Sigmoid colon (tissue), 6 donors: ENCODE measurements at regions not wholly inside any gene's neighbourhood (a gene's known extent, or its start where the extent isn't known, plus 50 kb on each side); places are given as distances from the start of the nearest gene placed in this dataset.

Source experiments
- DNase-seq: peaks from one replicate; pipeline ENCODE4 v3.0.0-alpha.2; 2019
- H3K27ac ChIP-seq, 4 donors: fragments of 200-600 bp; sonication (generic); one replicate each; pipeline ENCODE4 v1.5.1; 2016 to 2019; ENCODE audit warnings: mild to moderate bottlenecking in 1 of 4
- H3K27me3 ChIP-seq, 3 donors: fragments of 200-600 bp; sonication (generic); one replicate each; pipeline ENCODE4 v1.5.1; 2019; ENCODE audit warnings: mild to moderate bottlenecking in 1 of 3
- H3K36me3 ChIP-seq, 4 donors: fragments of 200-600 bp; sonication (generic); one replicate each; pipeline ENCODE4 v1.5.1; 2016 to 2019
- H3K4me1 ChIP-seq, 4 donors: fragments of 200-600 bp; sonication (generic); one replicate each; pipeline ENCODE4 v1.5.1; 2017 to 2019
- H3K4me3 ChIP-seq, 4 donors: fragments of 200-600 bp; sonication (generic); one replicate each; pipeline ENCODE4 v1.5.1; 2017 to 2019; ENCODE audit warnings: mild to moderate bottlenecking in 2 of 4, moderate library complexity in 1 of 4
- H3K9me3 ChIP-seq, 4 donors: fragments of 200-600 bp in 3 of 4; sonication (generic) in 3 of 4; one replicate each; pipeline versions ENCODE4 v1.5.1 to v1.6.1; 2013 to 2019
- CTCF ChIP-seq, 4 experiments: fragments of 450-650 bp in 3 of 4; fragments of 200-600 bp in 1 of 4; IDR thresholded peaks; one replicate each; pipeline ENCODE4 v1.5.1; 2016 to 2019; ENCODE audit warnings: antibody characterized with exemption in 4 of 4, mild to moderate bottlenecking in 3 of 4, moderate library complexity in 2 of 4
- EP300 ChIP-seq, 4 donors: sonication (generic); formaldehyde crosslinking; IDR thresholded peaks; one replicate each; pipeline ENCODE4 v1.6.1; 2017; ENCODE audit warnings: antibody characterized with exemption in 4 of 4
- POLR2A ChIP-seq, 2 donors: fragments of 450-650 bp; IDR thresholded peaks; one replicate each; pipeline ENCODE4 v1.6.1; 2016; ENCODE audit warnings: antibody characterized with exemption in 2 of 2, mild to moderate bottlenecking in 2 of 2, moderate library complexity in 2 of 2
- POLR2AphosphoS5 ChIP-seq, 4 donors: sonication (generic); formaldehyde crosslinking; IDR thresholded peaks; one replicate each; pipeline ENCODE4 v1.6.1; 2017; ENCODE audit warnings: antibody characterized with exemption in 4 of 4
- WGBS, 2 donors: extraction: QIAGEN DNeasy Blood & Tissue Kit; methylation state at CpG; one replicate each; pipeline ENCODE4 v1.1.7; 2013; 5-methylcytosine and 5-hydroxymethylcytosine counted together
- intact Hi-C: fragments of 100-400 bp; cut with DNase I; formaldehyde crosslinking; loops from one replicate; pipeline ENCODE4 v1.15.1; 2023
- donor health status: healthy with polysubstance abuse.
- donor health status: healthy.

DNA sequence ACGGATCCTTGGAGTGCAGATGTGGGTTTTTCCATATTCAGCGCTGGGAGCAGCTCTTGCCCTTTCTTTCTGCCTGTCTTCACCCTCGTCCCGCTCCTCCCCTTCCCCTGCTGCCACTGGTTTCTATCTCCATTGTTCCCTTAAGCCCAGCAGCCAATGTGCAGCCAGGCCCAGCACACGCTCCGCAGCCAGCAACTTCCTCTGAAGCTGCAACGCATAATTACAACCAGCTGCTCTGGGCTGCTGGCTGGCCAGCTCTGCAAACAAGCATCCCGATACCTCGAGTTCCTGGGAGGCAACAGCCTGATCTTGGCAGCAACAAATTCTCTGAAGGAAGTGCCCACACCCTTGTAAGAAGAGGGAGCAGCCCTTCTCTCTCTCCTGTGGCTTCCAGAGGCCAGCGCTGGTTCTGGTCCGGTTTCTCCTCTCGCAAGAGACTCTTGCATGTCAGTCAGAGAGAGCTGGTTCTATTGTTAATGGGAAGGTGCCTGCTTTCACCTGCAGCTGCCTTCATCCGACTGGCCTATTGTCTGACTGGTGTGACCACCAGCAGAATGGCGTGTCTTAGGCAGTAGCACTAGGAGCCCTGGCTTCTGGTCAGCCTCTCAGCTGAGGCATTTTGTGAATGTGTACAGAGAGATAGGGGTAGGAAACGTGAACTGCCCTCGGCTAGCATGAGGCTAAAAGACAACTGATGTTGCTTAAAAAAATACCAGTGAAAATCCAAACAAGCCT, 83.8 kb upstream of the MAML3 start:
- no peaks in the 10 kb centered on the region for H3K9me3 ChIP-seq
- H3K27me3 ChIP-seq = no peaks in the 10 kb centered on the region
- H3K27ac ChIP-seq = peak overlapping the region; percentile 82 to 91 (median 87)
- intact Hi-C loops = loop anchor here (5.0 kb wide), 1 partner anchor 675 kb away; no protein-coding TSS in a partner anchor
- H3K36me3 ChIP-seq = no peaks in the 10 kb centered on the region
- peak overlapping the region in 3 of 4 donors; percentile 10 to 31 (median 29) for H3K4me3 ChIP-seq
- peak; percentile 32 to 49 for TF ChIP-seq POLR2A (IDR thresholded peaks at IDR 0.05)
- TF ChIP-seq CTCF (IDR thresholded peaks at IDR 0.05) = no peak
- TF ChIP-seq POLR2AphosphoS5 (IDR thresholded peaks at IDR 0.05) = peak; percentile 69 to 87 (median 84)
- TF ChIP-seq EP300 (IDR thresholded peaks at IDR 0.05) = peak in 1 of 4 donors; percentile 0
- 8 to 33% methylated on average over 16 of the region's 16 CpGs for WGBS, 2 donors
- H3K4me1 ChIP-seq = peaks cover 0 to 58% (median 44%) of the 10 kb centered on the region in 4 donors
- peak; percentile 92 for DNase-seq

GRCh38 chr4:140236654-140237169, 82.7 kb upstream of the MAML3 start:
- Histone ChIP-seq H3K9me3 (no peaks in the 10 kb centered on the region), H3K27me3 (no peaks in the 10 kb centered on the region), H3K27ac (peak overlapping the region; percentile 82 to 91 (median 87)), H3K4me1 (peaks cover 0 to 55% (median 42%) of the 10 kb centered on the region in 4 donors), H3K36me3 (no peaks in the 10 kb centered on the region), H3K4me3 (no peak overlapping the region)
- 57 to 74% methylated on average over 9 of the region's 9 CpGs for WGBS, 2 donors
- intact Hi-C loops = loop anchor here (5.0 kb wide), 1 partner anchor 674 kb away; no protein-coding TSS in a partner anchor
- no peak for DNase-seq
- TF ChIP-seq POLR2A (IDR thresholded peaks at IDR 0.05) (no peak), CTCF (IDR thresholded peaks at IDR 0.05) (no peak), POLR2AphosphoS5 (IDR thresholded peaks at IDR 0.05) (no peak), EP300 (IDR thresholded peaks at IDR 0.05) (no peak)

GRCh38 chr4:140234697-140235060, 80.7 kb upstream of the MAML3 start:
- Histone ChIP-seq H3K27me3 (no peaks in the 10 kb centered on the region), H3K9me3 (no peaks in the 10 kb centered on the region), H3K36me3 (no peaks in the 10 kb centered on the region), H3K4me3 (no peak overlapping the region), H3K27ac (peak overlapping the region in 2 of 4 donors; percentile 47 to 60), H3K4me1 (peaks cover 0 to 52% (median 42%) of the 10 kb centered on the region in 4 donors)
- 62 to 90% methylated on average over 3 of the region's 3 CpGs for WGBS, 2 donors
- DNase-seq = no peak
- intact Hi-C loops = loop anchor here (5.0 kb wide), 2 partner anchors 47 to 672 kb away; no protein-coding TSS in a partner anchor
- TF ChIP-seq POLR2A (IDR thresholded peaks at IDR 0.05) (no peak), POLR2AphosphoS5 (IDR thresholded peaks at IDR 0.05) (no peak), EP300 (IDR thresholded peaks at IDR 0.05) (no peak), CTCF (IDR thresholded peaks at IDR 0.05) (no peak)

GRCh38 chr4:140233791-140234696, 80.1 kb upstream of the MAML3 start:
- Histone ChIP-seq H3K36me3 (no peaks in the 10 kb centered on the region), H3K4me1 (peaks cover 0 to 46% (median 41%) of the 10 kb centered on the region in 4 donors), H3K27ac (peak overlapping the region in 3 of 4 donors; percentile 47 to 60 (median 47)), H3K4me3 (no peak overlapping the region), H3K9me3 (no peaks in the 10 kb centered on the region), H3K27me3 (no peaks in the 10 kb centered on the region)
- DNase-seq = no peak
- intact Hi-C loops = loop anchor here (5.0 kb wide), 1 partner anchor 47 kb away; no protein-coding TSS in a partner anchor
- WGBS, 2 donors = 54 to 80% methylated on average over 6 of the region's 6 CpGs
- TF ChIP-seq POLR2AphosphoS5 (IDR thresholded peaks at IDR 0.05) (peak in 2 of 4 donors; percentile 9 to 12), EP300 (IDR thresholded peaks at IDR 0.05) (no peak), CTCF (IDR thresholded peaks at IDR 0.05) (no peak), POLR2A (IDR thresholded peaks at IDR 0.05) (no peak)
